GM12874 (cell line): ENCODE measurements at regions not wholly inside any gene's neighbourhood (a gene's known extent, or its start where the extent isn't known, plus 50 kb on each side); places are given as distances from the start of the nearest gene placed in this dataset.

ENCODE experiments used
- CTCF ChIP-seq: IDR thresholded peaks from 2 replicates; pipeline ENCODE4 v1.5.1; 2011; ENCODE audit warnings: low read depth, mild to moderate bottlenecking, control low read depth, low read length, moderate library complexity; ENCODE audit not compliant: insufficient read depth

GRCh38 chr18:40904295-40904694 lies 1050.7 kb upstream of the PIK3C3 start:
- no peak for TF ChIP-seq CTCF

GRCh38 chr18:40902436-40902835 lies 1052.6 kb upstream of the PIK3C3 start:
- no peak for TF ChIP-seq CTCF

- no peak for TF ChIP-seq CTCF
Measured at GRCh38 chr18:40897884-40898283, 1057.2 kb upstream of the PIK3C3 start.

GRCh38 chr18:40883271-40883670 lies 1071.8 kb upstream of the PIK3C3 start:
- TF ChIP-seq CTCF = no peak

GRCh38 chr18:40882468-40882867 lies 1072.6 kb upstream of the PIK3C3 start:
- no peak for TF ChIP-seq CTCF

GRCh38 chr18:40878371-40878770 lies 1076.7 kb upstream of the PIK3C3 start:
- no peak for TF ChIP-seq CTCF

GRCh38 chr18:40877096-40877495 lies 1077.9 kb upstream of the PIK3C3 start:
- TF ChIP-seq CTCF = no peak
